Adrenal gland (tissue), 9 donors: ENCODE measurements at regions not wholly inside any gene's neighbourhood (a gene's known extent, or its start where the extent isn't known, plus 50 kb on each side); places are given as distances from the start of the nearest gene placed in this dataset.

Experiments used
- DNase-seq, 7 donors: peaks; one replicate each; pipeline ENCODE4 v3.0.0-alpha.2; 2019 to 2020
- H3K27ac ChIP-seq, 5 donors: fragments of 200-600 bp; sonication (generic) in 4 of 5; 1 replicate in 3 of 5; 2 replicates in 2 of 5; pipeline versions ENCODE4 v1.5.1 to v1.8.0; 2016 to 2020; ENCODE audit warnings: mild to moderate bottlenecking in 1 of 5
- H3K27me3 ChIP-seq: fragments of 200-600 bp; 2 replicates; pipeline ENCODE4 v1.8.0; 2021
- H3K36me3 ChIP-seq, 2 donors: fragments of 200-600 bp; replicated peaks in 1 of 2; 1 replicate in 1 of 2; 2 replicates in 1 of 2; pipeline versions ENCODE4 v1.5.1 to v1.8.0; 2018 to 2022
- H3K4me1 ChIP-seq, 2 donors: fragments of 200-600 bp; replicated peaks in 1 of 2; 1 replicate in 1 of 2; 2 replicates in 1 of 2; pipeline versions ENCODE4 v1.5.1 to v1.8.0; 2018 to 2021
- H3K4me3 ChIP-seq, 4 donors: fragments of 200-600 bp; sonication (generic) in 3 of 4; one replicate each; pipeline ENCODE4 v1.5.1; 2016 to 2018
- H3K9me3 ChIP-seq, 3 donors: fragments of 200-600 bp; sonication (generic) in 1 of 3; replicated peaks in 1 of 3; 1 replicate in 2 of 3; 2 replicates in 1 of 3; pipeline versions ENCODE4 v1.5.1 to v1.8.0; 2016 to 2021
- POLR2A ChIP-seq, 2 donors: fragments of 450-650 bp; IDR thresholded peaks; one replicate each; pipeline ENCODE4 v1.6.1; 2017; ENCODE audit warnings: antibody characterized with exemption in 2 of 2, mild to moderate bottlenecking in 2 of 2, moderate library complexity in 1 of 2
- WGBS, 4 donors: extraction: QIAGEN DNeasy Blood & Tissue Kit in 2 of 4; methylation state at CpG; one replicate each; pipeline versions ENCODE4 v1.1.5 to v1.1.7; 2013 to 2017; 5-methylcytosine and 5-hydroxymethylcytosine counted together
- intact Hi-C, 2 donors: fragments of 100-400 bp; cut with DNase I; formaldehyde crosslinking; loops; one replicate each; pipeline versions ENCODE4 v1.14.1 to v1.15.0; 2022 to 2023
- TF ChIP-seq, protein P1 (sequence below), 6 experiments: fragments of 450-650 bp in 4 of 6; fragments of 200-600 bp in 2 of 6; sonication (generic) in 1 of 6; IDR thresholded peaks; 1 replicate in 5 of 6; 2 replicates in 1 of 6; pipeline versions ENCODE4 v1.5.1 to v1.8.0; 2016 to 2021; ENCODE audit warnings: antibody characterized with exemption in 6 of 6, mild to moderate bottlenecking in 2 of 6, moderate library complexity in 1 of 6
- donor health status: healthy with polysubstance abuse.
- donor health status: Bipolar disorder and iron deficiency.
- donor health status: DM: yes; HTN: yes; CAD: no.
- donor health status: DM: no; HTN: no; CAD: no.
- donor health status: DM: no; HTN: no; CAD: no.

GRCh38 chr17:79241616-79242015 is 167.0 kb downstream of the ENGASE start:
- intact Hi-C loops, result no loop called here
- H3K9me3 ChIP-seq, result no peaks in the 10 kb centered on the region
- 80 to 88% (median 82%) methylated on average over 5 of the region's 5 CpGs for WGBS, 4 donors
- H3K27me3 ChIP-seq, result no peaks in the 10 kb centered on the region
- no peak for DNase-seq
- no peak overlapping the region for H3K27ac ChIP-seq
- no peaks in the 10 kb centered on the region for H3K4me1 ChIP-seq
- TF ChIP-seq, protein P1, sequence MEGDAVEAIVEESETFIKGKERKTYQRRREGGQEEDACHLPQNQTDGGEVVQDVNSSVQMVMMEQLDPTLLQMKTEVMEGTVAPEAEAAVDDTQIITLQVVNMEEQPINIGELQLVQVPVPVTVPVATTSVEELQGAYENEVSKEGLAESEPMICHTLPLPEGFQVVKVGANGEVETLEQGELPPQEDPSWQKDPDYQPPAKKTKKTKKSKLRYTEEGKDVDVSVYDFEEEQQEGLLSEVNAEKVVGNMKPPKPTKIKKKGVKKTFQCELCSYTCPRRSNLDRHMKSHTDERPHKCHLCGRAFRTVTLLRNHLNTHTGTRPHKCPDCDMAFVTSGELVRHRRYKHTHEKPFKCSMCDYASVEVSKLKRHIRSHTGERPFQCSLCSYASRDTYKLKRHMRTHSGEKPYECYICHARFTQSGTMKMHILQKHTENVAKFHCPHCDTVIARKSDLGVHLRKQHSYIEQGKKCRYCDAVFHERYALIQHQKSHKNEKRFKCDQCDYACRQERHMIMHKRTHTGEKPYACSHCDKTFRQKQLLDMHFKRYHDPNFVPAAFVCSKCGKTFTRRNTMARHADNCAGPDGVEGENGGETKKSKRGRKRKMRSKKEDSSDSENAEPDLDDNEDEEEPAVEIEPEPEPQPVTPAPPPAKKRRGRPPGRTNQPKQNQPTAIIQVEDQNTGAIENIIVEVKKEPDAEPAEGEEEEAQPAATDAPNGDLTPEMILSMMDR (IDR thresholded peaks at IDR 0.05), result no peak
- TF ChIP-seq POLR2A (IDR thresholded peaks at IDR 0.05), result no peak
- H3K4me3 ChIP-seq, result no peak overlapping the region
- H3K36me3 ChIP-seq, result no peaks in the 10 kb centered on the region

- H3K9me3 ChIP-seq, result no peaks in the 10 kb centered on the region
- WGBS, 4 donors, result 69 to 75% (median 72%) methylated on average over 2 to 9 of the region's 9 CpGs
Measured at GRCh38 chr17:79239205-79239604, 164.6 kb downstream of the ENGASE start.

DNA sequence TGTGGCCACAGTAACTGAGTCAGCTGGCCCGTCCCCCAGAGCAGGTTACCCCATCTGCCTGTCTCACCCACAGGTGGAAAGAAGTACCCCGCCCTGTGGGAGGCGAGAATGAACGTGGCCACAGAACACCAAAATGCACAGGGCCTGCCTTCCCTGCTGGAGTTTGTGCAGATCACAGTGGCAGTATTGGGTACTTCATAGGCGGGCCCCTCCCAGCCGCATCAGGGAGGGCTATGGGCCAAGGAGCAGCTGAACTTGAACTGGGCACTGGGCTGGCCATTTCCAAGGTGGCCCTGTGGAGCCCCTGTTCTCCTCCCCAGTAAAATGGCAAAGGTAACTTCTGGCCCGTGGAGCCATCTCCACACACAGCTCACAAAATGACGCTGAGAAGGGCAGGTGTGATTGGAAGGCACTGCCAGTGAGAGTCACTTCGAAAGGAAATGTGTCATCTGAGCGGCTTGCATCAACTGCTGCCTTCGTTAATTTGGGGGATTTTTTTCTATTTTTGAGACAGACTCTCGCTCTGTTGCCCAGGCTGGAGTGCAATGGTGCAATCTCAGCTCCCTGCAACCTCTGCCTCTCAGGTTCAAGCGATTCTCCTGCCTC is 162.9 kb downstream of the ENGASE start:
- no peaks in the 10 kb centered on the region for H3K27me3 ChIP-seq
- H3K4me3 ChIP-seq, result no peak overlapping the region
- no peaks in the 10 kb centered on the region for H3K4me1 ChIP-seq
- DNase-seq, result no peak
- TF ChIP-seq, protein P1 (IDR thresholded peaks at IDR 0.05), result no peak
- TF ChIP-seq POLR2A (IDR thresholded peaks at IDR 0.05), result no peak
- intact Hi-C loops, result no loop called here
- no peak overlapping the region for H3K27ac ChIP-seq
- no peaks in the 10 kb centered on the region for H3K36me3 ChIP-seq
- 68 to 85% (median 78%) methylated on average over 10 to 13 of the region's 13 CpGs for WGBS, 4 donors
- no peaks in the 10 kb centered on the region for H3K9me3 ChIP-seq

More at GRCh38 chr17:79239205-79239604, 164.6 kb downstream of the ENGASE start:
- intact Hi-C loops, result no loop called here
- TF ChIP-seq, protein P1 (IDR thresholded peaks at IDR 0.05), result no peak
- no peak for TF ChIP-seq POLR2A (IDR thresholded peaks at IDR 0.05)
- Histone ChIP-seq H3K27me3 (no peaks in the 10 kb centered on the region), H3K36me3 (no peaks in the 10 kb centered on the region), H3K27ac (no peak overlapping the region), H3K4me3 (no peak overlapping the region), H3K4me1 (no peaks in the 10 kb centered on the region)
- DNase-seq, result no peak

DNA sequence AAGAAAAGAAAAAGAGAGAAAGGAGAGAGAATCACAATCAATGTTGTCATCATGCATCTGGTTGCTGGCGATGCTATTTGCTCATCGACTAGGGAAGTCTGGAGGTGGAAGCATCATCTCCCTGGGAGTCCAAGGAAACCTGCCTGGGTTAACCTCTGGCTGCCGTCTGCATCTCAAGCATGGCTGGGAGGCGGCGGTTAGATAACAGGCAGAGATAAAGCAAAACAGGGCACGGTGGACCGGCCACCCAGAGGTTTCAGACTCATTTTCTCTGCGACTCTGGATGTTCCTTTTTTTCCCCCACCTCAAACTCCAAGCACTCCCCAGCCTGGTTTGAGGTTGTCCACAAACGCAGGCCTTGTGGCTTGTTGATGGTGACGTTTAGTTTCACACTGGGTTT is 161.2 kb downstream of the ENGASE start:
- no peak for DNase-seq
- no peaks in the 10 kb centered on the region for H3K36me3 ChIP-seq
- no peak for TF ChIP-seq POLR2A (IDR thresholded peaks at IDR 0.05)
- TF ChIP-seq, protein P1 (IDR thresholded peaks at IDR 0.05), result no peak
- H3K4me1 ChIP-seq, result no peaks in the 10 kb centered on the region
- no peak overlapping the region for H3K4me3 ChIP-seq
- H3K27me3 ChIP-seq, result no peaks in the 10 kb centered on the region
- WGBS, 4 donors, result 42 to 55% (median 50%) methylated on average over 10 of the region's 10 CpGs
- H3K27ac ChIP-seq, result no peak overlapping the region
- H3K9me3 ChIP-seq, result no peaks in the 10 kb centered on the region
- intact Hi-C loops, result no loop called here
